GM18517 (cell line): ENCODE measurements at regions not wholly inside any gene's neighbourhood (a gene's known extent, or its start where the extent isn't known, plus 50 kb on each side); places are given as distances from the start of the nearest gene placed in this dataset.
"Not testable (repeated sequence)": the region's sequence is repeated elsewhere in the genome, so short reads cannot be mapped to it uniquely, and the experiment has no call there.

Experiments used
- ATAC-seq: cut with Tn5 transposase; IDR thresholded peaks from one replicate; pipeline ENCODE4 v1.9.1; 2021; ENCODE audit warnings: mild to moderate bottlenecking, moderate library complexity; ENCODE audit not compliant: unreplicated experiment

- peak; percentile 75 for ATAC-seq
These were observed 202.7 kb upstream of the SPOPL start for GRCh38 chr2:138298900-138299299.

- no peak for ATAC-seq
These were observed 194.9 kb upstream of the SPOPL start for GRCh38 chr2:138306626-138307025.

- ATAC-seq = no peak
These were observed 194.5 kb upstream of the SPOPL start for GRCh38 chr2:138307099-138307498.

GRCh38 chr2:138309760-138310159 is 191.8 kb upstream of the SPOPL start:
- ATAC-seq = no peak

GRCh38 chr2:138312061-138312460 is 189.5 kb upstream of the SPOPL start:
- no peak for ATAC-seq

GRCh38 chr2:138315619-138316018 is 186.0 kb upstream of the SPOPL start:
- not testable (repeated sequence) for ATAC-seq

- no peak for ATAC-seq
These were observed 182.0 kb upstream of the SPOPL start for GRCh38 chr2:138319616-138320015.

- ATAC-seq = no peak
These were observed 180.1 kb upstream of the SPOPL start for GRCh38 chr2:138321458-138321857.

- no peak for ATAC-seq
These were observed 178.0 kb upstream of the SPOPL start for GRCh38 chr2:138323382-138324067.

GRCh38 chr2:138324068-138324771 is 177.3 kb upstream of the SPOPL start:
- no peak for ATAC-seq

- no peak for ATAC-seq
These were observed 173.6 kb upstream of the SPOPL start for GRCh38 chr2:138327967-138328366.

- ATAC-seq = no peak
These were observed 172.4 kb upstream of the SPOPL start for GRCh38 chr2:138329162-138329561.

GRCh38 chr2:138329591-138329990 is 172.0 kb upstream of the SPOPL start:
- ATAC-seq = no peak

GRCh38 chr2:138333121-138333520 is 168.4 kb upstream of the SPOPL start:
- no peak for ATAC-seq

- ATAC-seq = no peak
These were observed 167.9 kb upstream of the SPOPL start for GRCh38 chr2:138333677-138334076.

GRCh38 chr2:138334323-138334722 is 167.2 kb upstream of the SPOPL start:
- ATAC-seq = no peak

- ATAC-seq = no peak
These were observed 166.5 kb upstream of the SPOPL start for GRCh38 chr2:138335036-138335435.

- no peak for ATAC-seq
These were observed 165.4 kb upstream of the SPOPL start for GRCh38 chr2:138336146-138336545.

GRCh38 chr2:138355244-138355643 is 146.3 kb upstream of the SPOPL start:
- no peak for ATAC-seq

- ATAC-seq = no peak
These were observed 145.4 kb upstream of the SPOPL start for GRCh38 chr2:138356178-138356577.

GRCh38 chr2:138359532-138359931 is 142.0 kb upstream of the SPOPL start:
- peak; percentile 74 for ATAC-seq

GRCh38 chr2:138364554-138365162 is 136.9 kb upstream of the SPOPL start:
- ATAC-seq = no peak
